HepG2 (cell line): ENCODE measurements at regions not wholly inside any gene's neighbourhood (a gene's known extent, or its start where the extent isn't known, plus 50 kb on each side); places are given as distances from the start of the nearest gene placed in this dataset.

Experiments
- ATAC-seq: fragments of 200-7000 bp; cut with Tn5 transposase; 3 replicates; pipeline ENCODE4 v1.9.1; 2020; ENCODE audit warnings: mild to moderate bottlenecking, moderate library complexity
- BruUV-seq: library from RNA; stranded (reverse); fragments of 400-500 nt; replicated peaks from 2 replicates; lab custom pipeline; 2021; lab: Mats Ljungman, UMichigan
- CTCF ChIA-PET: fragments of 300-600 bp; formaldehyde crosslinking; extraction: SDS; loops from one replicate; lab custom pipeline; 2021; ENCODE audit warnings: low total read pairs, inconsistent platforms, low intra/inter-chr PET ratio; lab: Yijun Ruan, JAX
- POLR2A ChIA-PET: fragments of 350-600 bp; sonication (Branson Sonifier 250); formaldehyde crosslinking; loops from one replicate; lab custom pipeline; 2020; ENCODE audit warnings: antibody characterized with exemption, inconsistent platforms; lab: Yijun Ruan, JAX
- DNase-seq: peaks from one replicate; pipeline ENCODE4 v3.0.0-alpha.2; 2015; ENCODE audit warnings: low spot score
- FAIRE-seq: peaks from 3 replicates; lab custom pipeline; 2011; peaks lifted over from hg19 to GRCh38; lab: Jason Lieb, UNC
- H2AFZ ChIP-seq: one replicate; pipeline ENCODE4 v1.6.1; 2011; ENCODE audit warnings: low read length, inconsistent platforms
- H3K27ac ChIP-seq: fragments of 300-600 bp; 3 replicates; pipeline ENCODE4 v1.8.0; 2011; ENCODE audit warnings: mixed run types, mild to moderate bottlenecking, mixed read lengths, low read length, inconsistent platforms; ENCODE audit not compliant: insufficient read depth; ENCODE audit errors: extremely low read length
- H3K27me3 ChIP-seq, 2 experiments: fragments of 200-600 bp in 1 of 2; 2 replicates in 1 of 2; 3 replicates in 1 of 2; pipeline versions ENCODE4 v1.6.0 to v1.8.0; 2011; ENCODE audit warnings: low read length in 2 of 2, mild to moderate bottlenecking in 2 of 2, moderate library complexity in 2 of 2, inconsistent platforms in 1 of 2; ENCODE audit not compliant: insufficient read depth in 2 of 2, control insufficient read depth in 1 of 2
- H3K36me3 ChIP-seq, 2 experiments: fragments of 200-600 bp in 1 of 2; replicated peaks in 1 of 2; 2 replicates in 1 of 2; 3 replicates in 1 of 2; pipeline versions ENCODE4 v1.5.1 to v1.8.0; 2011; ENCODE audit warnings: low read length in 2 of 2, inconsistent platforms in 1 of 2; ENCODE audit not compliant: insufficient read depth in 2 of 2, control insufficient read depth in 1 of 2
- H3K4me1 ChIP-seq: 2 replicates; pipeline ENCODE4 v1.5.1; 2012; ENCODE audit warnings: low read length, inconsistent platforms; ENCODE audit not compliant: insufficient read depth
- H3K4me2 ChIP-seq: 2 replicates; pipeline ENCODE4 v1.6.0; 2011; ENCODE audit warnings: low read depth, low read length, inconsistent platforms
- H3K4me3 ChIP-seq, 3 experiments: fragments of 200-600 bp in 1 of 3; sonication (generic), shearing (Covaris generic) in 1 of 3; replicated peaks in 1 of 3; 2 replicates each; pipeline ENCODE4 v1.5.1; 2011 to 2016; ENCODE audit warnings: low read length in 3 of 3, inconsistent platforms in 2 of 3, low read depth in 2 of 3, mild to moderate bottlenecking in 2 of 3, control low read depth in 1 of 3, mixed read lengths in 1 of 3; ENCODE audit not compliant: insufficient read depth in 1 of 3
- H3K79me2 ChIP-seq: one replicate; pipeline ENCODE4 v1.6.1; 2011; ENCODE audit warnings: low read length, inconsistent platforms; ENCODE audit not compliant: insufficient read depth
- H3K9ac ChIP-seq: 2 replicates; pipeline ENCODE4 v1.6.0; 2011; ENCODE audit warnings: mild to moderate bottlenecking, low read depth, low read length, inconsistent platforms; ENCODE audit not compliant: insufficient read depth
- H3K9me3 ChIP-seq: 2 replicates; pipeline ENCODE4 v1.5.1; 2012; ENCODE audit warnings: mild to moderate bottlenecking, low read length
- H4K20me1 ChIP-seq: 2 replicates; pipeline ENCODE4 v1.6.0; 2011; ENCODE audit warnings: inconsistent platforms, mild to moderate bottlenecking, low read length, moderate library complexity; ENCODE audit not compliant: insufficient read depth
- MED8 ChIP-seq: sonication (generic); formaldehyde crosslinking; IDR thresholded peaks from 2 replicates; pipeline ENCODE4 v1.8.1; 2023; ENCODE audit warnings: mild to moderate bottlenecking, missing genetic modification reagents; ENCODE audit not compliant: insufficient replicate concordance
- SIN3A ChIP-seq: IDR thresholded peaks from 2 replicates; pipeline ENCODE4 v1.6.1; 2011; ENCODE audit warnings: low read depth, mild to moderate bottlenecking, control low read depth, low read length, borderline replicate concordance
- SRY ChIP-seq: sonication (generic); formaldehyde crosslinking; IDR thresholded peaks from 2 replicates; pipeline ENCODE4 v1.8.0; 2022; ENCODE audit warnings: mild to moderate bottlenecking, missing genetic modification reagents
- TBL1XR1 ChIP-seq: fragments of 150-350 bp; IDR thresholded peaks from 2 replicates; pipeline ENCODE4 v1.6.1; 2014; ENCODE audit warnings: borderline replicate concordance, low read length; ENCODE audit not compliant: partially characterized antibody
- ZFP1 ChIP-seq: IDR thresholded peaks from 2 replicates; pipeline ENCODE4 v1.6.1; 2016
- ZNF30 ChIP-seq: sonication (generic); formaldehyde crosslinking; IDR thresholded peaks from 2 replicates; pipeline ENCODE4 v1.5.0; 2020; ENCODE audit warnings: mild to moderate bottlenecking, missing genetic modification reagents
- ZNF570 ChIP-seq: sonication (generic); formaldehyde crosslinking; IDR thresholded peaks from 2 replicates; pipeline ENCODE4 v1.4.0; 2020; ENCODE audit warnings: mild to moderate bottlenecking, missing genetic modification reagents, borderline replicate concordance
- ZNF784 ChIP-seq: sonication (generic); formaldehyde crosslinking; IDR thresholded peaks from 2 replicates; pipeline ENCODE4 v1.5.1; 2020; ENCODE audit warnings: missing genetic modification reagents, mild to moderate bottlenecking, borderline replicate concordance
- WGBS: methylation state at CpG from one replicate; pipeline ENCODE4 v1.1.6; 2017; ENCODE audit warnings: low lambda C conversion rate; 5-methylcytosine and 5-hydroxymethylcytosine counted together
- in situ Hi-C: cut with HindIII; loops from 2 replicates; pipeline ENCODE4 v1.10.0; 2017; ENCODE audit warnings: low pct_unique_long_range_greater_than_20kb; ENCODE audit not compliant: extremely low pct_ligation_motif_present
- intact Hi-C: fragments of 100-400 bp; cut with micrococcal nuclease; formaldehyde crosslinking; loops from one replicate; pipeline ENCODE4 v1.10.0; 2022; ENCODE audit not compliant: unreplicated experiment
- TF ChIP-seq, protein P1 (sequence below): sonication (generic); formaldehyde crosslinking; conservative IDR thresholded peaks from 2 replicates; pipeline ENCODE4 v1.4.0; 2020; ENCODE audit warnings: mild to moderate bottlenecking, missing genetic modification reagents, moderate library complexity

DNA sequence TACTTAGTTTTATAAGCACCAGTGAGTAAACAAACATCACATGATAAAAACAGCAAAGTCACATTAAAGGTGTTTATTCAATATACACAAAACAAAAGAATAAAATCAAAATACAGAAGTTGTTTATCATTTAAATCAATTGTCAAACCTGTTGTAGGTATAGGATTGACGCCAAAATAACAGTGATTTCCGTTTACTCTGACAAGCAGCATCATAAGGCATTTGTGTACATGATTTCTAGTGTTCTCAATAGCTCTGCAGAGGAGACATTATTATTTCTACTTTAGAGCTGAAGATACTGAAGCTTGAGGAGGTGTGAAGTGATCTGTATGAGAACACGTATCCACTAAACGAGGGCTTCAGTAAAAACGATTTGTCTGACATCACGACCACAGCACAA lies 171.9 kb downstream of the CCDC59 start:
- DNase-seq = no peak
- no peaks in the 10 kb centered on the region for H3K4me1 ChIP-seq
- H3K79me2 ChIP-seq = no peaks in the 10 kb centered on the region
- ChIA-PET POLR2A (no interaction called here), CTCF (no interaction called here)
- H3K4me3 ChIP-seq = no peak overlapping the region
- H3K9ac ChIP-seq = no peak overlapping the region
- FAIRE-seq = no peak
- in situ Hi-C loops = no loop called here
- intact Hi-C loops = no loop called here
- H3K27ac ChIP-seq = no peak overlapping the region
- no peaks in the 10 kb centered on the region for H3K27me3 ChIP-seq
- no peaks in the 10 kb centered on the region for H3K36me3 ChIP-seq
- TF ChIP-seq SIN3A = no peak
- no peak for TF ChIP-seq ZFP1 (CRISPR knock-in tag)
- TF ChIP-seq ZNF784 (CRISPR knock-in tag) = no peak
- no peak for TF ChIP-seq MED8 (CRISPR knock-in tag)
- no peak for TF ChIP-seq TBL1XR1
- TF ChIP-seq, protein P1, sequence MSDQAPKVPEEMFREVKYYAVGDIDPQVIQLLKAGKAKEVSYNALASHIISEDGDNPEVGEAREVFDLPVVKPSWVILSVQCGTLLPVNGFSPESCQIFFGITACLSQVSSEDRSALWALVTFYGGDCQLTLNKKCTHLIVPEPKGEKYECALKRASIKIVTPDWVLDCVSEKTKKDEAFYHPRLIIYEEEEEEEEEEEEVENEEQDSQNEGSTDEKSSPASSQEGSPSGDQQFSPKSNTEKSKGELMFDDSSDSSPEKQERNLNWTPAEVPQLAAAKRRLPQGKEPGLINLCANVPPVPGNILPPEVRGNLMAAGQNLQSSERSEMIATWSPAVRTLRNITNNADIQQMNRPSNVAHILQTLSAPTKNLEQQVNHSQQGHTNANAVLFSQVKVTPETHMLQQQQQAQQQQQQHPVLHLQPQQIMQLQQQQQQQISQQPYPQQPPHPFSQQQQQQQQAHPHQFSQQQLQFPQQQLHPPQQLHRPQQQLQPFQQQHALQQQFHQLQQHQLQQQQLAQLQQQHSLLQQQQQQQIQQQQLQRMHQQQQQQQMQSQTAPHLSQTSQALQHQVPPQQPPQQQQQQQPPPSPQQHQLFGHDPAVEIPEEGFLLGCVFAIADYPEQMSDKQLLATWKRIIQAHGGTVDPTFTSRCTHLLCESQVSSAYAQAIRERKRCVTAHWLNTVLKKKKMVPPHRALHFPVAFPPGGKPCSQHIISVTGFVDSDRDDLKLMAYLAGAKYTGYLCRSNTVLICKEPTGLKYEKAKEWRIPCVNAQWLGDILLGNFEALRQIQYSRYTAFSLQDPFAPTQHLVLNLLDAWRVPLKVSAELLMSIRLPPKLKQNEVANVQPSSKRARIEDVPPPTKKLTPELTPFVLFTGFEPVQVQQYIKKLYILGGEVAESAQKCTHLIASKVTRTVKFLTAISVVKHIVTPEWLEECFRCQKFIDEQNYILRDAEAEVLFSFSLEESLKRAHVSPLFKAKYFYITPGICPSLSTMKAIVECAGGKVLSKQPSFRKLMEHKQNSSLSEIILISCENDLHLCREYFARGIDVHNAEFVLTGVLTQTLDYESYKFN (CRISPR knock-in tag) = no peak
- TF ChIP-seq SRY = no peak
- TF ChIP-seq ZNF570 (CRISPR knock-in tag) = no peak
- TF ChIP-seq ZNF30 (CRISPR knock-in tag) = no peak
- no peak overlapping the region for H3K4me2 ChIP-seq
- H3K9me3 ChIP-seq = no peaks in the 10 kb centered on the region; the same call in 1 of the 2 replicates
- BruUV-seq = no TSS peak
- H2AFZ ChIP-seq = no peak overlapping the region
- 3% methylated on average over 6 of the region's 6 CpGs for WGBS
- no peaks in the 10 kb centered on the region for H4K20me1 ChIP-seq
- ATAC-seq = no peak
